Uterus (tissue), 2 donors: ENCODE measurements at regions not wholly inside any gene's neighbourhood (a gene's known extent, or its start where the extent isn't known, plus 50 kb on each side); places are given as distances from the start of the nearest gene placed in this dataset.

Experiments
- POLR2A ChIP-seq, 2 donors: fragments of 450-650 bp; IDR thresholded peaks; one replicate each; pipeline ENCODE4 v1.6.1; 2016; ENCODE audit warnings: antibody characterized with exemption in 2 of 2, mild to moderate bottlenecking in 1 of 2, moderate library complexity in 1 of 2
- TF ChIP-seq, protein P1 (sequence below), 4 experiments: fragments of 200-600 bp in 2 of 4; fragments of 450-650 bp in 2 of 4; sonication (generic) in 2 of 4; IDR thresholded peaks; one replicate each; pipeline ENCODE4 v1.5.1; 2016 to 2019; ENCODE audit warnings: antibody characterized with exemption in 4 of 4, mild to moderate bottlenecking in 2 of 4, moderate library complexity in 1 of 4

GRCh38 chr2:163122257-163122656, 283.7 kb upstream of the KCNH7 start:
- TF ChIP-seq, protein P1, sequence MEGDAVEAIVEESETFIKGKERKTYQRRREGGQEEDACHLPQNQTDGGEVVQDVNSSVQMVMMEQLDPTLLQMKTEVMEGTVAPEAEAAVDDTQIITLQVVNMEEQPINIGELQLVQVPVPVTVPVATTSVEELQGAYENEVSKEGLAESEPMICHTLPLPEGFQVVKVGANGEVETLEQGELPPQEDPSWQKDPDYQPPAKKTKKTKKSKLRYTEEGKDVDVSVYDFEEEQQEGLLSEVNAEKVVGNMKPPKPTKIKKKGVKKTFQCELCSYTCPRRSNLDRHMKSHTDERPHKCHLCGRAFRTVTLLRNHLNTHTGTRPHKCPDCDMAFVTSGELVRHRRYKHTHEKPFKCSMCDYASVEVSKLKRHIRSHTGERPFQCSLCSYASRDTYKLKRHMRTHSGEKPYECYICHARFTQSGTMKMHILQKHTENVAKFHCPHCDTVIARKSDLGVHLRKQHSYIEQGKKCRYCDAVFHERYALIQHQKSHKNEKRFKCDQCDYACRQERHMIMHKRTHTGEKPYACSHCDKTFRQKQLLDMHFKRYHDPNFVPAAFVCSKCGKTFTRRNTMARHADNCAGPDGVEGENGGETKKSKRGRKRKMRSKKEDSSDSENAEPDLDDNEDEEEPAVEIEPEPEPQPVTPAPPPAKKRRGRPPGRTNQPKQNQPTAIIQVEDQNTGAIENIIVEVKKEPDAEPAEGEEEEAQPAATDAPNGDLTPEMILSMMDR (IDR thresholded peaks at IDR 0.05) = no peak
- TF ChIP-seq POLR2A (IDR thresholded peaks at IDR 0.05) = no peak
